Mucosa of stomach (tissue), 1 donor: ENCODE measurements at regions not wholly inside any gene's neighbourhood (a gene's known extent, or its start where the extent isn't known, plus 50 kb on each side); places are given as distances from the start of the nearest gene placed in this dataset.

Experiments used
- H3K27me3 ChIP-seq: one replicate; pipeline ENCODE4 v1.7.0; 2013; ENCODE audit warnings: mild to moderate bottlenecking, low read length; ENCODE audit not compliant: control insufficient read depth, insufficient read depth
- H3K36me3 ChIP-seq: one replicate; pipeline ENCODE4 v1.7.0; 2013; ENCODE audit warnings: low read length; ENCODE audit not compliant: control insufficient read depth, insufficient read depth
- H3K4me1 ChIP-seq: one replicate; pipeline ENCODE4 v1.7.0; 2013; ENCODE audit warnings: mild to moderate bottlenecking, low read length; ENCODE audit not compliant: control insufficient read depth, insufficient read depth
- H3K4me3 ChIP-seq: one replicate; pipeline ENCODE4 v1.7.0; 2013; ENCODE audit warnings: low read length
- H3K9ac ChIP-seq: one replicate; pipeline ENCODE4 v1.7.0; 2013; ENCODE audit warnings: mild to moderate bottlenecking, low read length, moderate library complexity
- H3K9me3 ChIP-seq: one replicate; pipeline ENCODE4 v1.7.0; 2013; ENCODE audit warnings: mild to moderate bottlenecking, low read length, moderate library complexity; ENCODE audit not compliant: control insufficient read depth
- donor health status: Pancreatic carcinoma.

GRCh38 chrX:45873781-45874180 is 671.4 kb downstream of the ZNF674 start:
- no peak overlapping the region for H3K9ac ChIP-seq
- H3K9me3 ChIP-seq = no peaks in the 10 kb centered on the region
- H3K4me3 ChIP-seq = no peak overlapping the region
- H3K27me3 ChIP-seq = no peaks in the 10 kb centered on the region
- no peaks in the 10 kb centered on the region for H3K36me3 ChIP-seq
- H3K4me1 ChIP-seq = no peaks in the 10 kb centered on the region

DNA sequence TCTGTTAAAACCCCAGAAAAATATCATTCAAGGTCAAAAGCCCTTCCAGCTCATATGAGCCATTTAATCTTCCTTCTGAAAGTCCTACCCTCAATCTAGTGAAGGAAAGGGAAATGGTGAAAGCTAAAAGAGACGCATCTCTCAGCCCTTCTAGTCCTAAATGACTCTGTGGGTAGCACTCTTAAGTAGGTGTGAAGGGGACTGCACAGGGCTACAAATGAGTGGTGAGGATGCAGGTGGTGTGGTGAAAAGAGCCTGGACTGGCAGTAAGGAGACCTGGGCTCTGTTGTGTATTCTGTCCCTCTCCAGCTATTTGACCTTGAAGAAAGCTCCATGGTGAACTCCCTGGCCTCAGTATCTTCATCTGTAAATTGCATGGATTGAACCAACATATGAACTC is 671.8 kb upstream of the DIPK2B start:
- Histone ChIP-seq H3K36me3 (no peaks in the 10 kb centered on the region), H3K4me1 (no peaks in the 10 kb centered on the region), H3K27me3 (no peaks in the 10 kb centered on the region), H3K4me3 (no peak overlapping the region), H3K9me3 (no peaks in the 10 kb centered on the region), H3K9ac (no peak overlapping the region)

GRCh38 chrX:45868425-45868824 is 667.7 kb upstream of the DIPK2B start:
- Histone ChIP-seq H3K4me3 (no peak overlapping the region), H3K27me3 (no peaks in the 10 kb centered on the region), H3K9ac (no peak overlapping the region), H3K9me3 (no peaks in the 10 kb centered on the region), H3K36me3 (no peaks in the 10 kb centered on the region), H3K4me1 (no peaks in the 10 kb centered on the region)

- Histone ChIP-seq H3K36me3 (no peaks in the 10 kb centered on the region), H3K4me1 (no peaks in the 10 kb centered on the region), H3K27me3 (no peaks in the 10 kb centered on the region), H3K9me3 (no peaks in the 10 kb centered on the region), H3K4me3 (no peak overlapping the region), H3K9ac (no peak overlapping the region)
Observed at GRCh38 chrX:45862801-45863200, 662.1 kb upstream of the DIPK2B start.

GRCh38 chrX:45860450-45860849 is 659.8 kb upstream of the DIPK2B start:
- Histone ChIP-seq H3K4me1 (no peaks in the 10 kb centered on the region), H3K4me3 (no peak overlapping the region), H3K36me3 (no peaks in the 10 kb centered on the region), H3K9ac (no peak overlapping the region), H3K9me3 (no peaks in the 10 kb centered on the region), H3K27me3 (no peaks in the 10 kb centered on the region)

DNA sequence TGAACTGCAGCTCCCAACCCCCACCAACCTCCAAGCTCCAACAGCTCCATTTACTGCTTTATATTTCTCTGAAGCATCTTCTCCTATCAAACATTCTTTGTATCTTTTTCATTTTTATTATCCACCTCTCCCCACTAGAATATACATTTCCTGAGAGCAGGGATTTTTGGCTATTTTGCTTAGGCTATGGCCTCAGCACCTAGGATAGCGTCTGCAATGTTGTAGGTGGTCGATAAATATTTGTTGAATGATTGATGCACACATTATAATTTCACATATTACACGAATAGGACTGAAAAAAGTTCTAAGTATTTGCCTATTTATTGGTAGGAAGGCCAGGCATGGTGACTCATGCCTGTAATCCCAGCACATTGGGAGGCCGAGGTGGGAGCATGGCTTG is 658.7 kb upstream of the DIPK2B start:
- Histone ChIP-seq H3K4me3 (no peak overlapping the region), H3K9me3 (no peaks in the 10 kb centered on the region), H3K4me1 (no peaks in the 10 kb centered on the region), H3K36me3 (no peaks in the 10 kb centered on the region), H3K27me3 (no peaks in the 10 kb centered on the region), H3K9ac (no peak overlapping the region)

- no peak overlapping the region for H3K4me3 ChIP-seq
- no peaks in the 10 kb centered on the region for H3K36me3 ChIP-seq
- no peaks in the 10 kb centered on the region for H3K27me3 ChIP-seq
- H3K4me1 ChIP-seq = no peaks in the 10 kb centered on the region
- no peaks in the 10 kb centered on the region for H3K9me3 ChIP-seq
- H3K9ac ChIP-seq = no peak overlapping the region
Observed at GRCh38 chrX:45852884-45853283, 652.2 kb upstream of the DIPK2B start.

- no peaks in the 10 kb centered on the region for H3K9me3 ChIP-seq
- H3K27me3 ChIP-seq = no peaks in the 10 kb centered on the region
- no peaks in the 10 kb centered on the region for H3K4me1 ChIP-seq
- no peak overlapping the region for H3K4me3 ChIP-seq
- H3K36me3 ChIP-seq = no peaks in the 10 kb centered on the region
- peak overlapping the region; percentile 62 for H3K9ac ChIP-seq
Observed at GRCh38 chrX:45851434-45851991, 650.8 kb upstream of the DIPK2B start.

DNA sequence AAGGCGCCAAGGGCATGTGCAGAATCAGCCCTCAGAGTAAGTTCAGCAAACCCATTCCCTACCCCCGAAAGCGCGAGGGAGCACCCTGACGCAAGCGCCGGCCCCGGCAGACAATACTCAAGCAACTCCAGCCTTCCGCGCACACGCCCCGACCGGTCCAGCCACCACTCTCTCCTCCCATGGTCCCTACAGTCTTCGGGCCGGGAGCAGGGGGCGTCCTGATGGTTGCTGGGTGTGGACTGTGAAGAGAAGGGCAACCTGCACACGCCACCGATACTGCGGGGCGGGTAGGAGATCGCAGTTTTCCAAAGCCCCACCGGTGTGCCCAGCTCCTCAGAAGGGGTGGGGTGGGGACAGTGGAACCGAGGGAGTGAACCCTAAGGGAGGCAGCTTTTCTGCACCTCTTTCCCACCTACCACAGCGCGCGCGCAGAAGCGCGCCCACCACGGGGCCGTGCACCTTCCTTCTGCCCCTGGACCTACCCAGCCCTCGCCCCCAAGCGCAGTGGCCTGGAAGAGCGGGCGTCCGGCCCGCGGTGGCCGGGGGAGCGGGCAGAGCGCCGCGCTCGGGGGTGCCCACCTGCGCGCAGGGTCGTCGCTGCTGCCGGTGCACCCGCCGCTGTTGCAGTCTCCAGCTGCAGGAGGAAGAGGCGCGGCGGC is 650.2 kb upstream of the DIPK2B start:
- Histone ChIP-seq H3K27me3 (no peaks in the 10 kb centered on the region), H3K9ac (peak overlapping the region; percentile 62), H3K4me1 (no peaks in the 10 kb centered on the region)

GRCh38 chrX:45850197-45850774 is 649.6 kb upstream of the DIPK2B start:
- Histone ChIP-seq H3K4me3 (peak overlapping the region; percentile 25), H3K36me3 (no peaks in the 10 kb centered on the region), H3K27me3 (no peaks in the 10 kb centered on the region), H3K9me3 (no peaks in the 10 kb centered on the region), H3K4me1 (no peaks in the 10 kb centered on the region), H3K9ac (peak overlapping the region; percentile 62)

More for the DNA sequence above, 650.2 kb upstream of the DIPK2B start:
- Histone ChIP-seq H3K36me3 (no peaks in the 10 kb centered on the region), H3K9me3 (no peaks in the 10 kb centered on the region), H3K4me3 (peak overlapping the region; percentile 25)

- Histone ChIP-seq H3K4me1 (no peaks in the 10 kb centered on the region), H3K9me3 (no peaks in the 10 kb centered on the region), H3K36me3 (no peaks in the 10 kb centered on the region), H3K9ac (no peak overlapping the region), H3K4me3 (no peak overlapping the region), H3K27me3 (no peaks in the 10 kb centered on the region)
Observed at GRCh38 chrX:45849261-45849862, 648.7 kb upstream of the DIPK2B start.

- no peaks in the 10 kb centered on the region for H3K27me3 ChIP-seq
- no peak overlapping the region for H3K9ac ChIP-seq
- H3K36me3 ChIP-seq = no peaks in the 10 kb centered on the region
- H3K4me1 ChIP-seq = no peaks in the 10 kb centered on the region
- no peak overlapping the region for H3K4me3 ChIP-seq
- no peaks in the 10 kb centered on the region for H3K9me3 ChIP-seq
Observed at GRCh38 chrX:45847961-45848360, 647.3 kb upstream of the DIPK2B start.
